ENCODE measurements at regions not wholly inside any gene's neighbourhood (a gene's known extent, or its start where the extent isn't known, plus 50 kb on each side); places are given as distances from the start of the nearest gene placed in this dataset.

DNA sequence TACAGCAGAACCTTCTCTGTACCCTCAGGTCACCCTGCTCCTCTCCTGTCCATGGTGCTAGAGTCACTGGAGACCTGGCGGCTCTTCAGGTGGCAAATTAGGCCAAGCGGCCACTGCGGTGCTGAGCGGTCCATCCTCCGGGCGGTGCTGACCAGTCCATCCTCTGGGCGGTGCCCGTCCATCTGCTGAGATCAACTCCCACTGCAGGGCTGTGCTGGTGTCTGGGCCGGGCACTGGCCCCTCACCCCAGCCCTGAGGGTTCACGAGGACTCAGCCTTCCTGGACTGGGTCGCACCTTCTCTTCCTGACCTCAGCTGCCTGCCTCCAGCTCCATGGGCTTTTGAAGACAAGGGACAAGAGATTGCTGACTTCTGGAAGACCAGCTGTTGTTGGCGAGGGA, 782.9 kb downstream of the BRD1 start:
- TF ChIP-seq POLR2A (IDR thresholded peaks at IDR 0.05), result no peak
- TF ChIP-seq CTCF (IDR thresholded peaks at IDR 0.05), result no peak

Measured in esophagus squamous epithelium (tissue), 4 donors.